Left lung (tissue), 4 donors: ENCODE measurements at regions not wholly inside any gene's neighbourhood (a gene's known extent, or its start where the extent isn't known, plus 50 kb on each side); places are given as distances from the start of the nearest gene placed in this dataset.
A peak's percentile ranks its signal among the peaks of the same experiment; 100 is the strongest.

Experiments
- ATAC-seq: fragments of 200-7000 bp; cut with Tn5 transposase; one replicate; pipeline ENCODE4 v1.9.1; 2020; ENCODE audit warnings: moderate library complexity
- DNase-seq, 4 donors: peaks; one replicate each; pipeline ENCODE4 v3.0.0-alpha.2; 2013 to 2020
- H3K27ac ChIP-seq, 2 donors: fragments of 200-600 bp; sonication (generic) in 1 of 2; one replicate each; pipeline versions ENCODE4 v1.5.0 to v1.8.0; 2020 to 2021
- H3K27me3 ChIP-seq, 2 donors: fragments of 200-600 bp; sonication (generic) in 1 of 2; one replicate each; pipeline versions ENCODE4 v1.5.0 to v1.8.0; 2020 to 2021
- H3K36me3 ChIP-seq, 2 donors: fragments of 200-600 bp; sonication (generic) in 1 of 2; one replicate each; pipeline versions ENCODE4 v1.5.0 to v1.8.0; 2020 to 2021
- H3K4me1 ChIP-seq, 2 donors: fragments of 200-600 bp; one replicate each; pipeline ENCODE4 v1.8.0; 2021
- H3K4me3 ChIP-seq, 2 donors: fragments of 200-600 bp; sonication (generic) in 1 of 2; one replicate each; pipeline versions ENCODE4 v1.5.0 to v1.8.0; 2020 to 2021; ENCODE audit warnings: mild to moderate bottlenecking in 1 of 2
- H3K9me3 ChIP-seq, 2 donors: fragments of 200-600 bp; sonication (generic) in 1 of 2; one replicate each; pipeline versions ENCODE4 v1.5.0 to v1.8.0; 2020 to 2021
- intact Hi-C, 2 donors: fragments of 100-400 bp; cut with DNase I; formaldehyde crosslinking; loops; one replicate each; pipeline versions ENCODE4 v1.11.2 to v1.14.2; 2022
- microRNA-seq, 2 donors: library from miRNA; unstranded; fragments of <30 nt; microRNA quantifications; one replicate each; pipeline ENCODE4, GENCODE V29; 2019
- TF ChIP-seq, protein P1 (sequence below), 2 donors: fragments of 200-600 bp; sonication (generic) in 1 of 2; IDR thresholded peaks; one replicate each; pipeline versions ENCODE4 v1.5.0 to v1.8.0; 2021; ENCODE audit warnings: antibody characterized with exemption in 2 of 2
- donor health status: DM: no; HTN: yes; CAD: no.
- donor health status: DM: no; HTN: no; CAD: no.

DNA sequence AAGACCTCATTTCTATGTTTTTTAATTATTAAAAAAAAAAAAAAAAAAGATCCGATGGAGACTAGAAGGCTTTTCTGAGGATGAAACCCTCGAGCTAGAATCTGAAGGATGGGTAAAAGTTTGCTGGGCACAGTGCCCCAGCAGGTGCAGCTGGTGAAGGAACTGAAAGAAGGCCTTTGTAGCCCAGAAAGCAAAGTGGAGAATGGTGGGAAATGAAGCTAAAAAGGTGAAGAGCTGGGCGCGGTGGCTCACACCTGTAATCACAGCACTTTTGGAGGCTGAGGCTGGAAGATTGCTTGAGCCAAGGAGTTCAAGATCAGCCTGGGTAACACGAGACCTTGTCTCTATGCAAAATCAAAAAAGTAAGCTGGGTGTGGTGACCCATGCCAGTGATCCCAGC lies 50.3 kb upstream of the SEC14L1 start:
- Histone ChIP-seq H3K4me1 (peaks cover 7 to 64% of the 10 kb centered on the region in 2 donors), H3K27me3 (peaks cover 0 to 9% of the 10 kb centered on the region in 2 donors), H3K9me3 (no peaks in the 10 kb centered on the region), H3K36me3 (peaks cover 0 to 56% of the 10 kb centered on the region in 2 donors), H3K4me3 (peak overlapping the region in 1 of 2 donors; percentile 75), H3K27ac (peak overlapping the region in 1 of 2 donors; percentile 5)
- no peak for ATAC-seq
- TF ChIP-seq, protein P1, sequence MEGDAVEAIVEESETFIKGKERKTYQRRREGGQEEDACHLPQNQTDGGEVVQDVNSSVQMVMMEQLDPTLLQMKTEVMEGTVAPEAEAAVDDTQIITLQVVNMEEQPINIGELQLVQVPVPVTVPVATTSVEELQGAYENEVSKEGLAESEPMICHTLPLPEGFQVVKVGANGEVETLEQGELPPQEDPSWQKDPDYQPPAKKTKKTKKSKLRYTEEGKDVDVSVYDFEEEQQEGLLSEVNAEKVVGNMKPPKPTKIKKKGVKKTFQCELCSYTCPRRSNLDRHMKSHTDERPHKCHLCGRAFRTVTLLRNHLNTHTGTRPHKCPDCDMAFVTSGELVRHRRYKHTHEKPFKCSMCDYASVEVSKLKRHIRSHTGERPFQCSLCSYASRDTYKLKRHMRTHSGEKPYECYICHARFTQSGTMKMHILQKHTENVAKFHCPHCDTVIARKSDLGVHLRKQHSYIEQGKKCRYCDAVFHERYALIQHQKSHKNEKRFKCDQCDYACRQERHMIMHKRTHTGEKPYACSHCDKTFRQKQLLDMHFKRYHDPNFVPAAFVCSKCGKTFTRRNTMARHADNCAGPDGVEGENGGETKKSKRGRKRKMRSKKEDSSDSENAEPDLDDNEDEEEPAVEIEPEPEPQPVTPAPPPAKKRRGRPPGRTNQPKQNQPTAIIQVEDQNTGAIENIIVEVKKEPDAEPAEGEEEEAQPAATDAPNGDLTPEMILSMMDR (IDR thresholded peaks at IDR 0.05), result no peak
- DNase-seq, result no peak
- intact Hi-C loops, result loop anchor here (10.0 kb wide), 3 partner anchors 54 to 114 kb away; partner anchors contain the start of gene SEC14L1 (in 1 of the 2)

Small RNA genes in the stretch of these regions (microRNA-seq; reads per million reads assigned to microRNA genes)
- gene MIR6516, result 9.7 to 11.7 reads per million in 2 donors
